ENCODE measurements at regions not wholly inside any gene's neighbourhood (a gene's known extent, or its start where the extent isn't known, plus 50 kb on each side); places are given as distances from the start of the nearest gene placed in this dataset.

DNA sequence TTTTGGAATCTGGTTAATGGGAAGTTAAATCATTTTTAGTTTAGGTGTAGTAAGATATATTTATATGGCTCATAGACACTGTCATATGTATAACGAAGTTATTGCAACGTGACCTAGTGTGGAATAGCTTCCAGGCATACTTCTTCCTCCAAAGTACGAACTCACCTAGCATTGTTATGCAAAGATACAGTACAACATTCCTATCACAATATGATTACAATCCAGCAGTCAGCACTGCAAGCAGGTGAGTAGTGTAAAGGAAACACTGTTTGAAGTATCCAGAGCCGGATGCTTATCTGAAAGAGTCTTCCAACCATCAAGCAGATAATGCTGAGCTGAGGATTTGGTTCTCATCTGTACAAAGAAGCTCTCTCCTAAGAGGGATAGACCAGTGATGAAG, 754.4 kb upstream of the IGFBP3 start:
- DNase-seq (ENCODE audit: low read depth in 2 of 2): no peak

DNA sequence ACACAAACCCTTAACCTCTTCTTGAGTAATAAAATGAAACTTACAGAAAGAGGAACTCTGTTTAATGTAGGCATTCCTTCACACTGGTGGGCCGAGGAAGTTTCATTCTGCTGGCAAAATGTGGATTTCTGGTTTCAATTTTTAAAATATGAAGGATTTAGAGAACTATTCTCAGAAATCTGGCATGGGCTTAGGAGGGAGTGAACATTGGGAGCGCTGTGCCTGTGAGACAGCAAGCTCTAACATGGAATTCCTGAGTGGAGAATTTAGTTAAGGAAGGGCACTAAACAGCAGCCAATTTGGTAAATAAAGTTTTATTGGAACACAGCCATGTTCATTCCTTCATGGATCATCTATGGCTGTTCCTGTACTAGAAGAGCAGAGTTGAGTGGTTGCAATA, 751.8 kb upstream of the IGFBP3 start:
- no peak for DNase-seq (ENCODE audit: low read depth in 2 of 2)

DNA sequence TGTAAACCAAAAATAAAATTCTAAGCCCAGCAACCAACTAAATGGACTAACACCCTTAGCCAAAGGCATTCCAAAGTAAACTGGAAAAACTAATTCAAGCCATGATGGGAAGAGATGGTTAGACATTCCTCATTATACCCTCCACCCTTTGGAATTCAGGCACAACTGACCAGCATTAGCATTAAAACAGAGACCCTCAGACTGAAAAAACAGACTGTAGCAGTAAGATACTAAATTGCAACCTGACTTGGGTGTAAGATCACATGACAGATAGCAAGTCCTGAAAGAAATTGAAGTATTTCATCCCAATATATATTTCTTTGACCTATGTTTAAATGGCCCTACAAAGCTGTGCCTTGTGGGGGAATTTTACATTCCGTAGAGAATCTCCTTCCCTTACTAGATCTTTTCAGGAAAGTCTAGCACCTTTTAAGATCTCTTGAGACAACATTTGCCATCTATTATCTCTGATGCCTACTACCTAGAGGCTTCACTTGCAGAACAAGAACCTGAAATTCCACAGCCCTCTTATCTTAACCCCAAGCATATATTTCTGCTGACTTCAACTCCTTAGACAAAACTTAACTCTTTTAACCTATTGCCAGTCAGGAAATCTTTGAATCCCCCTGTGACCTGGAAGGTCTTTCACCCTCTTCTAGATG, 750.2 kb upstream of the IGFBP3 start:
- DNase-seq (ENCODE audit: low read depth in 2 of 2): no peak

DNA sequence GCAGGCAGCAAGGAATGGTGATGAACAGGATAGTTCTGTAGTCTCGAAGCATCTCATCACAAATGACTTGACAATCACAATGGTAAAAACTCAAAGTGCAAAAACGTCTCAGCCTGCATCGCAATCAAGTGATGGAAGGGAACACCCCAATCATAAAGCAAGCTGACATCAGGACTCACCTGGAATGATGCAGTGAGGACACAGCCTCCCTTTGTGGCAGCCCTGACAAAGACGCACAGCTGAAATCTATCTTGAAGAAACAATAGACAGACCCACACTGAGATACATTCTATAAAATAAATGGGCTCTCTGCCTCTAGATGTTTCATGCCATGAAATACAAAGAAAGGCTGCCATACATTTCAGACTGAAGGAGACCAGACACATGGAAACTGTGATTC, 748.0 kb upstream of the IGFBP3 start:
- no peak for DNase-seq (ENCODE audit: low read depth in 2 of 2)

DNA sequence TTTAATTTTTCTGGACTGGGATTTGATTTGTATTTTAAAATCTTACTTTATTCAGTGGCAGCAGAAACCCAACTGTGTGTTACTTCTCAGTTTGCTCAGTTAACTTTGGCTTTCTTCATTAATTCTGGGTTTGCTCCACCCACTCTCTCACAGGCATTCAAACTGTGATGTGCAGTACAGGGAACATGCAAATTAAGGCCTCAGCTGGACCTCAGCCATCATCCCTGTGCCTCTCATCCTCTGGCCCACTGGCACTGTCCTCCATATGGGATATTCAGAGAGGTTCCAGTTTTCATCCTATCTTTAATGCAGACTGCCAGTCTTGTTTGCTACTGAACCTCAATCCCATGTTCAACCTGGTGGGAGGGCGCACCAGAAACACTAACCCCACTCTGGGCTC, 743.4 kb upstream of the IGFBP3 start:
- no peak for DNase-seq (ENCODE audit: low read depth in 2 of 2)

DNA sequence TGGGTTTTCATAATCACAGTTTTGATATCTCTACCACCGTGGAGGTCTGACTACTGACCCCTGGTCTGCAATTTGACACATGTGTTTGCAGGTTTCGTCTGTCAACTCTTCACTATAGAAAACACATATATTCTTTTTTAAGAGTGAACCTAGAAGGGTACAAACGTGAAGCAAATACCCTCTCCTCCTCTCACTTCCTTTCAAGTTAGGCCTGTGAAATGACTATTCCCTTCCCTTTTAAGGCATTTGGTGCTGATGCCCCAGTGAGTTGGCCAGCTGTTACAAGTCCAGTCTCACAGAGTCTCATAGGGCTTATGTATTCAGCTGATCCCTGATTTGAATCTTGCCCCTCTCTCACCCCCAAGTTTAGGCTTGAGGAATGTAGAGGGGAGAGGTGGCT, 742.0 kb upstream of the IGFBP3 start:
- DNase-seq (ENCODE audit: low read depth in 2 of 2): no peak

DNA sequence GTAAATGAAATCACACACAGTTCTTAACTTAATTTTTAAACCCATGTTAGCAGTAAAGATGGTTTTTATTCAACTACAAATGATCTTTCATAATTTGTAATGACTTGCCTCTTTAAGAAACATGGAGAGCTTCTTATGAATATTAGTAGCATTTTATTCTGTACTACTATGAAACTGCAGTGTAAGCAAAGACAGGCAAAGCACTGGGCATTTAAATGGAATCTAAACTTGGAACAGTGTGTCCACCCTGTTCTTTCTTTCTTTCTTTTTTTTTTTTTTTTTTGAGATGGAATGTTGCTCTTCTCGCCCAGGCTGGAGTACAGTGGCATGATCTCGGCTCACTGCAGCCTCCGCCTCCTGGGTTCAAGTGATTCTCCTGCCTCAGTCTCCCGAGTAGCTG, 740.4 kb upstream of the IGFBP3 start:
- DNase-seq (ENCODE audit: low read depth in 2 of 2): no peak

DNA sequence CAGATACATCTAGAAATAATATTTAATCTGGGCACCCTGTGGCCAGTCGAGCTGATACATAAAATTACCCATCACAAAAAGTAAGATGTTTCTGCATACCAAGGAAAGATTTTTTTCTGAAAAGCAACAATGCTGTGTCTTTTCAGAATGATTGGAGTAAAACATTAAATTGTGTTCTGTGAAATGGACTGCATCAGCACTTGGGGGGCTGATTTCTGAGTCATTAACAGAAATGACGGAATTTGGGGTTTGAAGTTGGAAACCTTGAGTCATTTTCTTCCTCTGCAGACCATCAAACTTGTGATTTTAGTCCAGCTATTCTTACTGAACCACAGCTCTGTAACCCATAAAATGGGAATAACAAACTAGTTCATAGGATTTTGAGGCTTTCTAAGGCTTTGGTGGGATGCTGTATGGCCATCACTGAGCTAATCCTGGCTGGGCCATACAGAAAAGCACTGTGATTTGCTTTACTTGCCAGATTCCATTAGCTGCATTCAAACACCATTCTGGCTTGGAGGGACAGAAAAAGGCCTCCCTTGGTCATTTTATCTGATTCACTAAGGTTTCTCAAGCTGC, 739.4 kb upstream of the IGFBP3 start:
- DNase-seq (ENCODE audit: low read depth in 2 of 2): peak in 1 of 2 experiments; percentile 9

DNA sequence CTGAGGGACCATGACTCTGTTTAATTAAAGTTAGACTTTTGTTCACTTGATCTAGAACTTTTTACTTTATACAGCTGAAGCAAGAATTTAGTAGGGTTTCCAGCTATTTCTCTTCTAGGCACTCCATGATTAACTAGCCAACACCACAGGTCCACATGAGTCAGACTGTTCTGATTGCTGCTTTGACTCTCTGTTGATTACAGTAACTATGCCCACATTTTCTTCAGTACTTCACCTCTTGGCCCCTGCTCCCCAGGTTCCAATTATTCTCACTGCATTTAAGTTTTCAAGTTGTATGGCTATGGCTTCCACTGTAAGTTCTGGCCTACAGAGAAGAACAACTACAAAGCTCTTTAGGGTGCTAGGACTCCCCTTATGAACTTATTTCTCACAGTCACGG, 737.2 kb upstream of the IGFBP3 start:
- DNase-seq (ENCODE audit: low read depth in 2 of 2): no peak

DNA sequence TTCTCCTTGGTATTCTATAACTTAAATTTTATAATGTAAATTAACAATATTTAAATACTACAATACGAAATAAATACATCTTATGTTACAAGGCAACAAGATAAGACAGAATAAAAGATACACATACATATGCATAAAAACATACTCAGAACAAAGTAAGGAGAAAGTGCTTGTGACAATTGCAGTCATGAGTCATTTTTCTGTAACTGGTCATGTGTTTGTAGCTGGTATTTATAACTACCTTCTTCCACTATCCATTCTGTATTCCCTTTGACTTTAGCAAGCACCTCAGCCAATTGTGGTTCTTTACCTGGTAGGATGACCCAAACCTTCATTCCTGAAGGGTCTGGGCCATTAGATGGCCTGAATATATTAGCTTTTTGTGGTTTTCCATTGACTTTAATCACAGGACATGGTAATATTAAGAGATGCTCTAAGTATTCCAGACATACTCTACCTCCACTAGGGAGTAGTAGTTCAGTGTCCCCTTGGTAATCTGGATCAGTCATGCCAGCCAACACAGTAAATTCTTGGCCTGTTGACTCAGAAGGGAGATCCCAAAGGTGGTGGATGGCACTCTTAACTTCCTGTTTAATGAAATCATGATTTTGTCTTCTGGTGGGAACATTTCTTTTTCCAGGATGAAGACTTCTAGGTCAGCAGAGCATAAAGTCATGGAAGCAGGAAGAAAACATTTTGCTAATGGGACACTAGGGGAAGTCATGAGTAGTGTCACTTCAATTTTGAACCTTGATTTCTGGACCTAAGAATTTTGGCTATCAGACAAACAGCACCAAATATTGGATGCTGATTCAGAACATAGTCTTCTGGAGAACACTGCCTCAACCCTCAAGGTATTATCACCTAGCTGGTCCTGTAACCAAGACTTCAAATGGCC, 733.7 kb upstream of the IGFBP3 start:
- DNase-seq (ENCODE audit: low read depth in 2 of 2): no peak

DNA sequence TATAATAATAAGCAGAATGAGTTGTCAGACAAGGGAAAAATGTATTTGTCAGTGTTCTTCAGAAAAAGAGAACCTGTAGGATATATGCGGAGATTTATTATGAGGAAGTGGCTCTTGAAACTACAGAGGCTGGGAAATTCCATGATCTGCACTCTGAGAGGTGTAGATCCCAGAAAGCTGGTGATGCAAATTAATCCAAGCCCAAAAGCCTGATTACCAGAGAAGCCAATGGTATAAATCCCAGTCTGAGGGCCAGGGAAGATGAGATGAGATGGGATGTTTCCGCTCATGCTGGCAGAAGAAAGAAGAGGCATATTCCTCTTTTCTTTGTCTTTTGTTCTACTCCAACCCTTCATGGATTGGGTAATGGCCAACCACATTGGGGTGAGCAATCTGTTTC, 732.8 kb upstream of the IGFBP3 start:
- DNase-seq (ENCODE audit: low read depth in 2 of 2): no peak

DNA sequence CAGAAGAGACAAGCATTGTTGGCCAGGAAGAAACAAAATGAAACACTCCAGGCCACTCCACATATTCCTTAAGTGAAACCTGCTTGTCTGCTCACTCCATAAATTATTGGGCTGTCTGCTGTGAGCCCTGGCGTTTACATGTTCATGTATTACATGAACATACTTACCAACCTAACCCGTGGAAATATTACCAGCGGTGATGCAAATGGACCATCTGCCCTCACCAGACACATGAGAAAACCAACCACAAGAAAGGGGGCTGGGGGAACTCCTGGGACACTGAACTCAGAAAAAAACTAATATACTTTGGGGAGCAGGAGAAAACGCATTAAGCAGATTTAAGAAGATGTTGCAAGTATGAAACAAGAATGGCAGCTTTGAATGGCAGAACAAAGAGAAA, 731.2 kb upstream of the IGFBP3 start:
- DNase-seq (ENCODE audit: low read depth in 2 of 2): no peak

DNA sequence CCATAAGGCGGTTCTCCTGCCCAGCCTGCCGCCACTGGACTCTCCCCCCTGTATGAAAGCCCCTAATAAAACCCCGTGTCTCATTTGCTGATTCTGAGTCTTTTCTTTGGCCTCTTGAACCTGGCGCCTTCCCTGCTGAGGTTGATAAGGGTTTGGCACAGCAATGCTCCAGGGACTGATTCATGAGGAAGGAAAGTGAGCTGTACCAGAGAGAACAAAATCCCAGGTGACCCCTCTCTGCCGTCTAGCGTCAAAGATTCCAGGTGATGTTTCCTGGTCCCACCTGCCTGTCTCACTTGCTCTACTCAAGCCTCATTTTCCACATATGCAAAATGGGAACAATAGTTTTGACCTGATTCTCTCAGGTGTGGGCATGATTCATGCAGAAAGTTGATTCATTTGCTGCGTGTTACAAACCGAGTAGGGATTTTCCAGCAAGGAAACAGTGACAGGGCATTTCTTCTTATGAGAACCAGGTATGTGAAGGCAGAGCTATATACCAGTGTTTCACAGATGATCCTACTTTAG, 730.6 kb upstream of the IGFBP3 start:
- no peak for DNase-seq (ENCODE audit: low read depth in 2 of 2)

DNA sequence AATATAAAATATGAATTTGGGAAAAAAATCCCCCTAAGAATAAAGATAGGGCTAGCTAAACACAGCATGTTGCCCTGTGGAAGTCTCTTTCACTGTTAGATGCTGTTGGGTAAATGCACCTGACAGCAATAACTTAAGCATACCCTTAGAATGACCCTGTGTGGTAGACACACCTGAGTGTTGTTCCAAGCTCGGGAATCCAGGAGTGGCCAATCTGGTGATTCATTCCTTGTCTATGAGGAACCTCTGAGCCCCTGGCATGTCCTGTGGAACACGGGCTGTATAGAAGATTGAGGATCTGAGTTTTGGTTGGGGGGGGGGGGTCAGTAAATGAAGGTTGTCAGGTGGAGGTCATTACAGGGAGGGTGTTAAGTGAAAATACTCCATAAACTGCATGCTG, 730.0 kb upstream of the IGFBP3 start:
- DNase-seq (ENCODE audit: low read depth in 2 of 2): no peak

DNA sequence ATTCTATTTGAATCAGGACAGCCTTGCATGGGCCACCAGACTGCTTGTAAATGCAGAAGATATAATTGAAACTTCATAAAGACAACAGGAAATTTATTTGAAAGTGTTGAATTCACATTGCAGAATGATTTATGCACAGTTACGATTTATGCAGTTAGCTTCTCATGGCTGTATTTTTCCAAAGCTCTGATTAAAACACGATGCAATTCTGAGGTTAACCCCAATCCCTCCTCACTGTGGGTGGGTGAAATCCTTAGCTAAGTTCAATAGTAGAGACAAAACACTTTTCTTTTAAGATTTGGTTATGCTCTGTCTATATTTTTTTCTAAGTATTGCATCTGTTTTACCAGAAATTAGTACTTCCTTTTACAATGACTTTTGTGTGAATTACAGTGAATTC, 728.8 kb upstream of the IGFBP3 start:
- peak; percentile 54 to 62 for DNase-seq (ENCODE audit: low read depth in 2 of 2)

DNA sequence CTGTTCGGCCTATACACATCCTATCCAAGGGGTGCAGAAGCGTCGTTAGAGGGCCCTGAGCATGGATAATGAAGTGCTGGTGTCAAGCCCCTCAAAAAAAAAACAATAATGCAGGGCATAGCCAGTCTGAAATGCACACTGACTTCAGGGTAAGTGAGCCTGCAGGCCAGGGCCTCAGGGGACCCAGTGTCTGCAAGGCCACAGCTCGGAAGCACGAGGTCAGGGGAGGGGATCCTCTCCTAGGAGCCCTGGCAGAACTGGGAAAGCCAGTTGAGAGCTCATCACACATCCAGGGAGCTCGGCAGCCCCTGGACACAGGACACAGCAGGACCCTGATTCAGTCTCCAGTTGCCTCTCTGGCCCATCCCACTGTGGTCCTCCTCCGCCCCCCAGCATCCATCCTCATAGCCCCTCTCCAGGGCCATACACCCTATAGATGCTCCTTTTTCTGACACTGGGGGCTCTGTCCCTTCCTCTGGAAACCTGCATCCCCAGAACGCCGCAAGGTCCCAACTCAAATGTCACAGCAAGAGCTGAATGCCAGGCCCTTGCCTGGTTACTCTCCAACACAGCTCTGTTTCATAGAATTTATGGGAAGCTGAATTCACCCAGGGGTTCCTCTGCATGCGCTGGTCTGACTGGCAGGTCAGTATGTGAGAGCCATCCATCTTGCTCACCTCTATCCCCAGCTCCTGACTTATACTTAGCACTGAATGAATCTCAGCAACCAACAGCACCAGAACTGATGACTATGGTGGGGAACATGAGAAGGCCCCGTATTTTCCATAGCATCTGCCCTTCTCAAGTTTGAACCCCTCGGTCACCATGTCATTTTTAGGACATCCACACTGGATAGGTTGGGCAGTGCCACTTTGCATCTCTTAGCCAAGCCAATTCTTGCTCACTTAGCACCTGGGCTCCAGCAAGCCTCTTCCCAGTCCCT, 717.0 kb upstream of the IGFBP3 start:
- DNase-seq (ENCODE audit: low read depth in 2 of 2): no peak

DNA sequence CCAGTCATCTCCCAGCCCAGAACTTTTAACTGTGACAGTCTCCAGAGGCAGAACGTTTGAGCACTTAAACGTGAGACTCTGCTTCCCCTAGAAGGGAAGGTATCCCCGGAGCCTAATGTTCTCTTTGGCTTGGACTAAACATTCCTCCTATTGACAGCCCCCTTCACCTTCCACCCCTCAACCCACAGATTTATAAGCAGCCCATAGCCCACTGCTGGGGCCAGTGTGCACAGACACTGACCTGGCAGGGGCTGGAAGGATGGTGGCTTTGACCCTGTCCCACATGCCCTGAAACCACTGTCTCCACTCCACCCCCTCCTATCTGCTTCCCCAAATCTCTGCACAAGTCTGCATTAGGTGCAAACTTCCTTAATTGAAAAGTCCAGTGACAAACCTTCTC, 715.0 kb upstream of the IGFBP3 start:
- no peak for DNase-seq (ENCODE audit: low read depth in 2 of 2)

DNA sequence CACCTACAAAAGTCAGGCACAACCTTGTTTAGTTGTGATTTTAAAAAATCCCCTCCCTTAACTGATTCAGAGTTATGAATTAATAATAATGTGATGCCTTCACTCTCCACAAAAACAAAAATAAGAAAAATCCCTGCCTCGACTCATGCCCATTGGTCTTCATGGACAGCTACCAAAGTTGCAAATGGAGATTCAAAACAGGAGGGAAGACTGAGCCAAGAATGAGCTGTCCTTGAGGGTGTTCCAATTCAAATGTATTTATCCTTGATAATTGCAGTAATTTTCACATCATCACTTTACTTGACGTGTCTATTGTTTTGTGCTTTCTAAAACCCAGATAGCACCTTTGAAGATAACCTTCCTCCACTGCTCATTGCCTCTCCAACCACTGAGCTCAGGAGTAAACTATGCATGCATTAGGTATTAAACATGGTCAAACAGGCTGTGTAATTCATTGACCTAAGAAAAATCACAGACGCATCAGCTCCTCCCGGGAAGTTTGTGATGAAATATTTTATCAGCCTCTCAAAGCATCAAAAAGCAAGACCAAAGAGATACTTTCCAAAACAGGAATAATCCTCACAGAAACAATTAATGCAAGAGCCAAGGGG, 712.7 kb upstream of the IGFBP3 start:
- DNase-seq (ENCODE audit: low read depth in 2 of 2): no peak

DNA sequence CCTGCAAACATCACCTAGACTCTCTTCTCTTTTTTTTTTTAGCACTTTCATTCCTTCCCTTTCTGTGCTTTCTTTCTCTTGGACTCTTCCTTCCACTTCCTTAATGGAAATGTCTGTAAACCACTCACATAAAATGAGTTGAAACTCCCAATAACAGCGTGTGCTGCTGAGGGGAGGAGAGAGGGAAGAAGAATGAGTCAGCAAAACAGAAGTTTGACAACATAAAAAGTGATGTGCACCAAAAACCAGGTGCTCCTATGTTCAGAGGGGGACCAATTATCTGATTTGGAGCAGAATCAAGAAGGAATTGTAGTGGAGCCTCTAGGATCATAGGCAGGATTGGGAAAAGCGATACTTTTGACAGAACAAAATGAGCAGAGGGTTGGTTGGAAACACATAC, 712.1 kb upstream of the IGFBP3 start:
- no peak for DNase-seq (ENCODE audit: low read depth in 2 of 2)

DNA sequence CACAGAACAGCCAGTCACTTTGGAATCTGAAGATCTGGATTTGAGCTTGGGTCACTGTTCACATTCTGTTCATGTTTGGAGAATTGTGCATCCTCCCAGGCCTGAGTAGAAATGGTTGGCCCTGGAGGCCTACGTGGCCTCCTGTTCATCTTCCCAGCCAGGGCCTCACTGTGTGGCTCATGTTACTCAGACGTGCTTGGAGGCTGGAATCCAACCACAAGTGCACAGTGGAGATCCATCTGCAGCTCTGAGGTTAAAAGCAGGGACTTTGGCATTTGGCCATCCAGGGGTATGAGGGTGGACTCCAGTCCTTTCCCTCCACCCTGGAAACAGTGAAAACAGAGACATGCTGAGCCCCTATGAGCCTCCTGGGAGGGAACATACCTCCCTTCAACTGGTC, 709.0 kb upstream of the IGFBP3 start:
- DNase-seq (ENCODE audit: low read depth in 2 of 2): peak in 1 of 2 experiments; percentile 23

DNA sequence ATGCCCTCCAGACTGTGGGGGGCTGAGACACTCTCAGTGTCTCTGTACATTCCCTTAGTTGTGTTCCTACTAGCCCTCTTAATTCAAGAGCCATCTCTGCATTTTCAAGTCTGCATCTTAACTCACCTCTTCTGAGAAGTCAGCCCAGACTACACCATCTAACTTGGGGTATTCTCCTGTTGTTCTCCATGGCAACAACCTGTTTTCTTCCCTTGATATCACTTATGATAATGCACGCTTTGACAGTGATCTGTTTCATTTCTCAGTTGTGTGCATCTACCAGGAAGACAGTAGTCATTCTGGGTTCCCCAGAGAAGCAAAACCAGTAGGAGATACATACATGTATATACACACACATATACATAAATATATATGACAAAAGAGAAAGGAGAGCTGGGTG, 707.3 kb upstream of the IGFBP3 start:
- DNase-seq (ENCODE audit: low read depth in 2 of 2): no peak
